ENCODE measurements at regions not wholly inside any gene's neighbourhood (a gene's known extent, or its start where the extent isn't known, plus 50 kb on each side); places are given as distances from the start of the nearest gene placed in this dataset.

GRCh38 chr6:71088166-71088565, 131.3 kb upstream of the B3GAT2 start:
- Histone ChIP-seq H4K20me1 (replicated peaks in 1 of 2; ENCODE audit: control insufficient read depth in 1 of 2, insufficient read depth in 2 of 2, low read length in 2 of 2) (no peaks in the 10 kb centered on the region), H2BK120ac (replicated peaks; ENCODE audit: low read depth, low read length) (no peak overlapping the region), H3K79me1 (ENCODE audit: low read depth, low read length) (no peaks in the 10 kb centered on the region), H2AK5ac (ENCODE audit: low read depth, low read length) (no peak overlapping the region), H2BK12ac (ENCODE audit: low read depth, low read length) (no peak overlapping the region), H3K79me2 (ENCODE audit: control insufficient read depth in 1 of 2, insufficient read depth in 2 of 2, low read length in 2 of 2) (no peaks in the 10 kb centered on the region), H3K4ac (replicated peaks; ENCODE audit: insufficient read length, low read depth, low read length) (no peak overlapping the region), H3K9ac (replicated peaks in 1 of 4; ENCODE audit: extremely low read depth in 1 of 4, low read depth in 3 of 4, low read length in 3 of 4) (no peak overlapping the region), H3K27ac (ENCODE audit: low read depth, low read length) (no peak overlapping the region), H3K23ac (ENCODE audit: insufficient read length) (no peak overlapping the region), H4K8ac (ENCODE audit: extremely low read depth, insufficient read depth, low read length) (no peak overlapping the region), H2BK20ac (ENCODE audit: low read length) (no peak overlapping the region), H3K36me3 (ENCODE audit: control insufficient read depth in 2 of 4, insufficient read depth in 4 of 4, low read length in 3 of 4) (no peaks in the 10 kb centered on the region), H3K14ac (ENCODE audit: insufficient read length) (no peak overlapping the region), H2BK15ac (ENCODE audit: low read length) (no peak overlapping the region), H3K4me1 (replicated peaks in 1 of 4; ENCODE audit: control insufficient read depth in 3 of 4, insufficient read depth in 4 of 4, low read length in 3 of 4) (no peaks in the 10 kb centered on the region; a peak in 1 of 7 replicates), H4K91ac (replicated peaks; ENCODE audit: insufficient read length, low read length) (no peak overlapping the region), H3K4me3 (ENCODE audit: extremely low read depth in 1 of 4, insufficient read depth in 2 of 4, low read depth in 3 of 4, low read length in 4 of 4) (no peak overlapping the region), H3K56ac (replicated peaks; ENCODE audit: insufficient read length, low read depth, low read length) (no peak overlapping the region), H3K9me3 (ENCODE audit: insufficient read depth in 2 of 2, low read depth in 1 of 2, low read length in 1 of 2) (no peaks in the 10 kb centered on the region), H2AFZ (ENCODE audit: low read length) (no peak overlapping the region), H2BK5ac (ENCODE audit: low read depth, low read length) (no peak overlapping the region), H3K4me2 (ENCODE audit: insufficient read depth in 1 of 2, low read depth in 2 of 2, low read length in 2 of 2) (no peak overlapping the region), H3K27me3 (replicated peaks in 1 of 4; ENCODE audit: control insufficient read depth in 3 of 4, extremely low read depth in 1 of 4, insufficient read depth in 3 of 4, low read length in 3 of 4) (no peaks in the 10 kb centered on the region), H3K18ac (ENCODE audit: extremely low read depth, low read length) (no peak overlapping the region), H3K23me2 (ENCODE audit: low read depth, low read length) (no peaks in the 10 kb centered on the region), H4K5ac (ENCODE audit: insufficient read length, low read depth, low read length) (no peak overlapping the region)
- ChIA-PET CTCF (ENCODE audit: partially characterized antibody) (no interaction called here), POLR2A (ENCODE audit: partially characterized antibody) (no interaction called here)
- WGBS, 2 experiments (ENCODE audit: extremely low coverage in 1 of 2, insufficient coverage in 1 of 2, insufficient read length in 1 of 2, insufficient replicate concordance in 2 of 2, low coverage in 1 of 2, low lambda C conversion rate in 2 of 2, missing lambda C conversion rate in 1 of 2) = 92% methylated on average over 3 of the region's 3 CpGs; no CpG with 5 or more reads in 1 of the 2 experiments
- FAIRE-seq (no peak), DNase-seq (ENCODE audit: low read depth in 1 of 2, low spot score in 2 of 2) (no peak)
- no peak for TF ChIP-seq FOSL1 (IDR thresholded peaks at IDR 0.05; ENCODE audit: insufficient read depth, low read depth, low read length)
- TF ChIP-seq SRF (IDR thresholded peaks at IDR 0.05; ENCODE audit: low read depth, low read length) = no peak
- no peak for TF ChIP-seq HDAC6 (IDR thresholded peaks at IDR 0.05; ENCODE audit: low read depth, low read length)
- TF ChIP-seq RNF2 (IDR thresholded peaks at IDR 0.05; ENCODE audit: borderline replicate concordance, low read depth, low read length, missing control alignments, poor library complexity, severe bottlenecking) = no peak
- TF ChIP-seq TCF12 (IDR thresholded peaks at IDR 0.05; ENCODE audit: low read depth, low read length) = no peak
- no peak for TF ChIP-seq TEAD4 (IDR thresholded peaks at IDR 0.05; ENCODE audit: low read depth, low read length)
- TF ChIP-seq PHF8 (conservative IDR thresholded peaks at IDR 0.05; ENCODE audit: low read depth, low read length) = no peak
- no peak for TF ChIP-seq CTBP2 (IDR thresholded peaks at IDR 0.05; ENCODE audit: borderline replicate concordance, insufficient read depth, insufficient read length, low read length)
- TF ChIP-seq GABPA (IDR thresholded peaks at IDR 0.05; ENCODE audit: borderline replicate concordance, insufficient read depth, low read length) = no peak
- TF ChIP-seq CEBPB (IDR thresholded peaks at IDR 0.05; ENCODE audit: low read depth, low read length) = no peak
- TF ChIP-seq KDM1A (IDR thresholded peaks at IDR 0.05; ENCODE audit: borderline replicate concordance, low read length) = no peak
- no peak for TF ChIP-seq CBX5 (IDR thresholded peaks at IDR 0.05; ENCODE audit: low read depth, low read length)
- TF ChIP-seq CBX8 (IDR thresholded peaks at IDR 0.05; ENCODE audit: borderline replicate concordance, low read depth, low read length) = no peak
- no peak for TF ChIP-seq GTF2F1 (IDR thresholded peaks at IDR 0.05; ENCODE audit: borderline replicate concordance, low read depth, low read length)
- TF ChIP-seq CREB1 (IDR thresholded peaks at IDR 0.05) = no peak
- no peak for TF ChIP-seq TAF1 (IDR thresholded peaks at IDR 0.05; ENCODE audit: low read depth, low read length)
